Stimulated activated CD4-positive, alpha-beta T cell treated with anti-CD3 and anti-CD28 coated beads, TNF-alpha, amount 100 ng/mL, for 24 hours (primary cell): ENCODE measurements at regions not wholly inside any gene's neighbourhood (a gene's known extent, or its start where the extent isn't known, plus 50 kb on each side); places are given as distances from the start of the nearest gene placed in this dataset.
"Not testable (repeated sequence)": the region's sequence is repeated elsewhere in the genome, so short reads cannot be mapped to it uniquely, and the experiment has no call there.

Experiments used
- DNase-seq, 3 experiments: peaks; one replicate each; pipeline ENCODE4 v3.0.0-alpha.2; 2020; ENCODE audit warnings: low read depth in 3 of 3

DNA sequence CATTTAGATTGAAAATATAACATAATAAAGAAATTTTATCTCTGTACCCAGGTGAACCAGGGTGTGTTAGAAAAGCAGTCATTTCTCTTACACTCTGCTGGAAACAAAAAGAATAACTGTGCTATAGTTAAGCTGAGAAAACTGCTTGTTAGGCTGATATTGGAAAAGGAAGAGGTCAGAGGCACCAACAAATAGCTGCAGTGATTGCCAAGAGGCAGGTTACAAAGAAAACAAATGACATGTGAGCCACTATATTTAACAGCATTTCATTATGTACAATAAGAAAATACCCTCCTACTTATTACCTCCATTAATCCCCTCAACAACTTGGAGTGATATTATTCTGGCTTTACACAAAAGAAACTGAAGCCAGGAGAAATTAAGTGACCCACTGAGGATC, 607.9 kb upstream of the TLE4 start:
- DNase-seq = no peak

DNA sequence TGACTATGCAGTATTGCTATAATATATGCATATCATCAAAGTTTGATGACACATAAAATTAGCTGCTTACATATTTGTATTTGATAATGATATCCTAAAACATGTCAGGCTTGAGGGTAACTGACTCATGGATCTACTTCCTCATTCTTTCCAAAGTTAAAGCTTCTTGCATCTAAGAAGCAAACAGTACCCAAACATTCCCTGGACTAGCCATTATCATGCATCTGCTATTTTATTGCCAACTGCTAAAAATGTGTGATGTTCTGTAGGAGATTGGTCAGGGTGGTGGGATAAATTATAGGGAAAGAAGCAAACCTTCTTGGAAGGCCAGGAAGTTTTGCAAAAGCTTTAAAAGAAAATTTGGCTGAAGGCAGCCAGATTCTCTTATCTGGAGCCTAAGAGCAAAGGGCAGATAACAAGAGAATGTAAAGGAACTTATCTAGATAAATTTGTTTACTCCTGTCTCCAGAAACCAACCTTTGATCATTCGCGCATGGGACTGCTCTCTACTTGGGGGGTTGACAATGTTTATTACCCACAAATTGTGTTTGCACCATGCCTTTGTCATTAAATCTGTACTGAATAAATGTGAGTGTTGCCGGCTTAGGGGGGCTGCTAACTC, 604.1 kb upstream of the TLE4 start:
- DNase-seq = no peak

DNA sequence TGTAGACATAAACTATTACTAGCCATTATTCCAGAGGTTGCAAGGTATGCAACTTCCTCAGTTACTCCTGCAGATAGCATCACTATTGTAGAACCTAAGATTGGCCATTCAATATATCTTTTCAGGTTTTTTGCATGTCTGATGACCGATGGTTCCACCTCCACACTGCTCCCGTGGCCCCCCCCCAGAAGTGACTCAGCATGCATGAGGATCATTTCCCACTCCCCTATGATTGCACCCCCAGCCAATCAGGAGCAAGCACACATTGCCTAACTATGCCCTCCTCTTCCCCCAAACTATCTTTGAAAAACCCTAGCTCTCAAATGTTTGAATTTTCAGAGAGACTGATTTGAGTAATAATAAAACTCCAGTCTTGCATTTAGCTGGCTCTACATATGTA, 601.4 kb upstream of the TLE4 start:
- no peak for DNase-seq

DNA sequence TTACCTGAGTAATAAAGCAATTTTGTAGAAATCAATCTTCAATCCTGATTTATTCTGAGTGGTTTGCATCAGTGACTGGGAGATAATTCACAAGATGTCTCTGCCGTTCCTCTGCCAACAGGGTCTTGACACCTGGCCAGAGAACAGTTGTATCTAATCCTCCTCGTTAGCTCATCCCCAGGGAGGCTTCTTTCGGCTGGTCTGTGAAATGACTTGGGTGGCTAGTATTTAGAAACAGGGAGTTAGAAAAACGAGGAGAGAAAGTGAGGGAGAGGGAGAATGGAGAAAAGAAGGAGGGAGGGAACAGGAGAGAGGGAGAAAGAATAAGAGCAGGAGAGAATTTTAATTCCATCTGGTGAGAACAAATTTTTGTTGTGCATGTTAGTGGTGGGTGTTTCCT, 600.2 kb upstream of the TLE4 start:
- no peak for DNase-seq

DNA sequence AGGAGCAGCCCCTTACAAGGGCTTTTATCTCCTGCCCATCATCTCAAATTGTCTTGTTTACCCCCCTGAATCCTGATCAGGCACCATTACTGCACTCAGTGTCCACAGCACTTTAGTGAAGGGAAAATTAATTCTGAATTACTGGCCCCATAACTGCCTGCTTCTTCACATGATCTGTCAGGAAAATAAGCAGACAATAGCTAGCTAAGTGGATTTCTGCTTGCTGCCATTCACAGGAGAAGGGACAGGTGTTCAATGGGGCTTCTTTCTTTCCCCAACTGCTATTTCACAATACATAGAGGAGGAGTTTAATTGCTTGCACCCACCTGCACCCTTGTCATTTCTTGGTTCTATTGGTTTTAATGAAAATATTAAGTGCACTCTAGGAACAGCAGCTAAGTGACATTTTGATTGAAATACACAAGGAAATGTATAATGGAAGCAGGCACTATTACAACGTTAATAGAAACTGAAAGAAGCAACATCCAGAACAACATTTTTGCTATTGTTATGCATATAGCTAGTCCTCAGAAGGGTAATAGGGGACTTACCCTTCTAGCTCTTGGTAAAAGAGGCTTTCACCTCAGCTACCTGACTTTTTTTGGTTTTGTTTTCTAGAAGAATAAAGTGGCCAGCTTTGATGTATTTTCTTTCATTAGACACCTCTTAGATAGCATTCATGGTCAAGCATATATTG, 599.3 kb upstream of the TLE4 start:
- no peak for DNase-seq

DNA sequence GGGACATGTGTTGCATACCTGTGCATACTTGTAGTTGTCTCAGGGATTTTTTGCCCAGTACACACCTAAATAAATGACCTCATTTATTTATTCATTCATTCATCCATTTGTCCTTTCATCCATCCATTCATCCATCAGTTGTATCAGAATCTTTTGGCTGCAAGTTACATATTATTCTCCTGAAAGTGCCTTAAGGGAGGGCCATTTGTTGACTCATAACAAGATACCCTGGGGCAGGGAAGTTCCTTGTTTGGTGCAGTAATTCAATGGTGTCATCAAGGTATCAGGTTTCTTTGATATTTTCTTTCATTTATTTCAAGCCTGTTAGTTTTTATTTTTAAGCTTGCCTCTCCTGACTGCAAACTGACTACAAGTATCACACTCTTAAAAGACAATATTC, 597.9 kb upstream of the TLE4 start:
- DNase-seq = no peak

DNA sequence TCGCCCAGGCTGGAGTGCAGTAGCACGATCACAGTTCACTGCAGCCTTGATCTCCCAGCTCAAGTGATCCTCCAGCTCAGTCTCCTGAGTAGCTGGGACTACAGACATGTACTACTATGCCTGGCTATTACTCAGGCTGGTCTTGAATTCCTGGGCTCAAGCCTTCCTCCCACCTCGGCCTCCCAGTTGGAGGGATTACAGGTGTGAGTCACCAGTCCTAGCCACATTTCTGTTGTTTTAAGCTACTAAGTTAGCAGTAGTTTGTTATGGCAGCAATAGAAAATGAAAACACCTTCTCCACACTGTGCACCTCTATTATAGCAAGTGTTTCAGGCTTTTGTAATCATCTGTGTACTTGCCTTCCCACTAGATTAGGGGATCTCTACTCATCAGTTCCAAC, 588.9 kb upstream of the TLE4 start:
- no peak for DNase-seq

DNA sequence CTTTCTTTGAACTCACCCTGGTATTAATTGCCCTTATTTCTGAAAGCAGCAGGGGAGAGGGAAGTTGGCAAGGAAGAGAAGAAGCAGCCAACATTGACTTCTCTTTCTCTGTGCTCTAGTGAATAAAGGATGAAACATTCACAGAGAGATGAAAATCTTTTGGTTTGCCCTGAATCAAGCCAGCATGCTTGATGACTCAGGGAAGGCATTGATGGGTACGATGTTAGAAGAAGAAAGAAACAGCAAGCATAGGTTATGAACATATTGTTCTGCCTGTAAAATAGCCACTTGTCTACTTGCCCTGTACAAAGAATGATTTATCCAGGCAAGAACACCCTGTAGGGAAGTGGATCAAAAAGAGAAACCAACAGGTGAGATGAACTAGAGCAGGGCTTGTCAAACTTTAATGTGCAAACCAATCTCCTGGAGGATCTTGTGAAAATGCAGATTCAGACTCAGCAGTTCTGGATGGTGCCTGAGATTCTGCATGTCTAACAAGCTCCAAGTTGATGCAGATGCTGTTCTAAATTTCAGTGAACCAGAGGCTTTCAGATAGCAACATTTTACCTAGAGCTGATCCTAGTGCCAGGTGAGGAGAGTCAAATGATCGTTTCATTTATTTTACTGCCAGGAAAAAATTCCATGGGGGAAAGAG, 586.6 kb upstream of the TLE4 start:
- DNase-seq = no peak

DNA sequence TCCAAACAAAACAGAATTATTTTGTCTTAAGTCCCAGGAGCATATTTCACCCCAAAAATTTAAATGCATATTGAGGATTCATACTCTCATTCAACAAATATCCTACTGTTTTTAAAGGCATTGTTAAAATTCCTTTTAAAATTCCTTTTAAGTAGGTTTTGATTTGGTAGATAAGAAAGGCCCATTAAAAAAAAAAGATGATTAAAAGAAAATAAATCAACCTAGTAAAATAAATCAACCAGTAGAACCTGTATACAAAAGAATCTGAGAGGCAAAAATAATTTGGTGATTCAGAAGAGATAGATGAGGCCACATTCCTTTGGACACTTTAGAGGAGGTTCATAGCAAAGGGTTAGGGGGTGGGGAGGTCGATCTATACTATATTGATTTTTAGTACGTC, 585.3 kb upstream of the TLE4 start:
- DNase-seq = no peak

DNA sequence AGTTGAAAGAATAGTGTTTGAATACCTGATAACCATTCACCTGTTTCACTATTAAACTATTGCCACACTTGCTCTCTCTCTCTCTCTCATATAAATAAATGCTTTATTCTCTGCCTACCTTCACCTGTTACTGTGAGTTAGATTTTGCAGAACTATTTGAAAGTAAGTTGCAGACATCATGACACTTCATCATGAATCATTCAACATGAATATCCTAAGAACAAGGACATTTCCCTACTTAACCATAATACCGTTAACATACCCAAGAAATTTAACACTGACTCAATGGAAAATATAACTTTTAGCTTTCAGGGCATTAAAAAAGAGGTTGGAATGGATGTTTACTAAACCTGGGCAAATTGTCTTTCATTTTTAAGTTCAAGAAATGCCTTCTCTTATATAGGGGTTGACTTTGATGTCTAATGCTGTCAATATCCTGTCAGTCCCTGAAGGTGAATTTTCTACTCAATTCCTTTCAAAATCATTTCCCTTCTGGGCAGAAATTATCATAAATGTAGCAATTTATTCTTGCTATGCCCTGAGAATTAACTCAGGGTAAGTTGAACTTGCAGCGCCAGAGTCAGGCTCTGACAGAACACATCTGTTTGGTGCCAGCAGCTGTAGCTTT, 582.6 kb upstream of the TLE4 start:
- DNase-seq = no peak

DNA sequence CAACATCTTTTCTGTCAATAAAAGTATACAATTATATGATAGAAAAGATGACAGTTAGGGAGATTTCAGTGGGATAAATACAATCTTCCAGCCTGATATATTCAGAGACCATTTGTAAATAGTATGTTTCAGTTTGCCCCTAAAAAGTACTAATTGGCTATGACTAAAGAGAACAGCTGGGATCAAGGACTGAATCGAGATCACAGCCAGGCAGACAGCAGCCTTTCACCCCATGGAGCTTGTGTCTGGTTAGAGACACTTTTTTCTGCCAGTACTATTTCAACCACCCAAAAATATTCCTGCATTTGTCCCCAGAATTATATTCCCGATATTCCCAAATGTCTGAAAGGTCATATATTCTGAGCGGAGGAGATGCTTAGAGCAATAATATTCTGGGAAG, 577.3 kb upstream of the TLE4 start:
- no peak for DNase-seq

DNA sequence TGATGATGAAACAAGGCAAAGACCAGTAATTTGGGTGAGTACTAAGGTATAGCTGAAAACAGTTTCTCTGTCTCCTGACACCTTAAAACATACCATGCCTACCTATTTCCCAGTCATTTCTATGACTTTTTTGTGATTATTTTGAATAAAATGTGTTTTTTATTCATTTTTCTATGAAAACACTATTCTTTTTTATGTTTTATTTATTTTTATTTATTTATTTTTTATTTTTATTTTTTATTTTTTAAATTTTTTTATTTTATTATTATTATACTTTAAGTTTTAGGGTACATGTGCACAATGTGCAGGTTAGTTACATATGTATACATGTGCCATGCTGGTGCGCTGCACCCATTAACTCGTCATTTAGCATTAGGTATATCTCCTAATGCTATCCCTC, 576.8 kb upstream of the TLE4 start:
- DNase-seq = not testable (repeated sequence)

DNA sequence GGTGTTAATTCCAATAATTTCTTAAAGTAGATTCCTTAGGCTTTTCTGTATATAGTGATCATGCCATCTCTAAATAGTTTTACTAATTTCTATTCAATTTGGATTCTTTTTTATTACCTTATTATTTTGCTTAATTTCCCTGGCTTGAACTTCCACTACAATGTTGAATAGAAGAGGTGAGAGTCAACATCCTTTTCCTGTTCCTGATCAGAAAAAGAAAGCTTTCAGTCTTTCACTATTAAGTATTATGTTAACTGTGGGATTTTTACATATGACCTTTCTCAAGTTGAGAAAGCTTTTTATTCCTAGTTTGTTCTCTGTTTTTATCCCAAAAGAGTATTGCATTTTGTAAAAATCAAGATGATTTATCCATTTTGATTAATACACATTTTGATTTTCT, 574.5 kb upstream of the TLE4 start:
- DNase-seq = no peak

DNA sequence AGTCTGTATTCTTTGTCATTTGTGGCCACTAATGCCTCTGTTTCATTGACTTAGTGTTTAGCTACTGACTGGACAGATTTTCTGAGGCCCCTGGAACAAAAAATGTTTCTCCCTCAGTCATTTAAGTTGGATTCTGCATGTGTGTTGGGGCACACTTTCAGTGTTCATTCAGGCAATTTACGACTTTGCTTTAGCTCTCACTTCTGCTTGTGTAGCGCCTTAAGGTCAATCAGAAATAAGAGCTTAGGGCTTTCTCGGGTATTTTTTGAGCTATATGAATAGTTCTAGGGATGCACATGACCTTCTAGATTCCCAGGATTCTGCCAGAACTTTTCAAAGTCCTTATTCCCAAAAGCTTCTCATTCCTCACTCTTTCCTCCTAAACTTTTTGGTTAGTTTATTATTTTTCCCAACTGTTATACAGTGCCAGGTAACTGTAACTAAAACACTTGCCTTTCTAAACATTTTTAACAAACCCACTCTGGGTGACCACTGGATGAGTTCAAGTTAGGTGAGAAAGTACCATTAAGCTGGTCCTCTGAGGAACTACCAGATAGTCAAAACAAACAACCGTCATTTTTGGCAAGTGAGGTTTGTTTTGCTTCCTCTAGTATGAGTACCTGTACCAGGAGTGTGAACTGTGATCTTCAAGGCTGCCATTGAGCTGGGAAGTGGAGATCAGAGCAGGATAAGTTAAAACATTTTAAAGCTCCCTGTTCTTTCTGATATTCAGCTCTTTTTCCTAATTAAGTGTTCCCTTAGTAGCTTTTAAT, 571.3 kb upstream of the TLE4 start:
- DNase-seq = no peak

DNA sequence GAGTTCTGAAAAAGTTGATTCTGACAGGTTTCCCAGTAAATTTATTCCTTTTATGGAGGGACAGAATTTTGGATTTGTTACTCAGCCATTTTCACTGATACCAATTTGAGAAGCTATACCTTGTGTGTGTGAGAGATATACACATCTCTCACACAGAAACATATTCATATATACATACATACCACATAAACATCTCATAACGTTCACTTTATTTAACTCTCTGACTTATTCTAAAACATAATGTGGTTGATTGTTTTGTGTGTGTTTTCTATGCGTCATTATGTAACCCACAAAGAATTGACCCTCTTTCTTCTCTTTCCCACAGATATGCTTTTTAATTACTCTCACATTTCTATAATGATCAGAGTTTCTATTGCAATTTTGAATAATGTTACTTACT, 570.8 kb upstream of the TLE4 start:
- no peak for DNase-seq

DNA sequence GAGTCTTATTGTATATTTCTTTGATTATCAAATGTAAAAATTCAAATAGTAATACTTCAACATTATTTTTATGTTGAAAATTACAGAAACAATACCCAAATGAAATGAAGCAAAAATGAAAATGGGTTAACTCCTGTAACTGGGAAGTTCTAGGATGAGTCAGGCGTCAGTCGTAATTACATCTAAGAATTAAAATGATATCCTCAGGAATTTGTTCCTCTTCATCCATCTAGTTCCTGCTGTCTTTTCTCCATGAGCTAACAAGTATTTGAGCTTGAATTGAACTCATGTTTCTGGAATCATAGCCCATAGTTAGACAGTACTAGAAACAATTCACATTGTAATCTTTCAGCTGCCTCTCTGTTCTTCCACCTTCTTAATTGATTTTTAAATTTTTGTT, 568.3 kb upstream of the TLE4 start:
- no peak for DNase-seq

DNA sequence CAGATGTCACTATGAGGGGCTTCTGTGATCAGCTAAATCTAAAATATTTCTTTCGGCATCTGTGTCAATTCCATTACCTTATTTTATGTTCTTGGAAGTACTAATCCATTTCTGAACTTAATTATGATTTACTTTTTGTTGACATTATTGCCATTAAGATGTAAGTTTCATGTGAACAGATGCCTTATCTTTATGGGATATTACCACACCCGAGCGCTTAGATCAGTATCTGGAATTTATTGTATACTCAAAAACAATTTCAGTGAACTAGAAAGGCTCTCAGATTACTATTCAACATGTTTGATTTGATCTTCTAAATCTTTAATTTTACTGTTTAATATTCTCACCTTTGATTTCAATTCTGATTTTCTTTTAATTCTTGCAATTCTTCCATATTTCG, 567.7 kb upstream of the TLE4 start:
- no peak for DNase-seq

DNA sequence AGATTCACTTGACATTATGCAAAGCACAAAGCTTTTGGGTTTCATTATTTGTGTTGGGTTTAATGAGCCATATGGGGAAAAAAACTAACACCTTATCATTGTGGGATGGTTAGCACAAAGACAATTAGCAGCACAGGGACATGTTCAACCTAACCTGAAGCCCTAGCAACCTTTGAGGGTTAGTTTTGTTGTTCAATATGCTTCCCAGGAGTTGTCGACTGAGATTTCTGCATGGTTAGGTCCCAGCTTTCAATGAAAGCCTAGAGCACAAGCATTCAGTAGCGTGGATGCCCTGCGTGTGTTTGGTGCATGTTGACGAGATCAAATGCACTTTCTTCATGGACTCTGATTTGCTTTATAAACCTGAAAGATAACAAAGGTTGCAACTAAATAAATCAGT, 565.2 kb upstream of the TLE4 start:
- no peak for DNase-seq

DNA sequence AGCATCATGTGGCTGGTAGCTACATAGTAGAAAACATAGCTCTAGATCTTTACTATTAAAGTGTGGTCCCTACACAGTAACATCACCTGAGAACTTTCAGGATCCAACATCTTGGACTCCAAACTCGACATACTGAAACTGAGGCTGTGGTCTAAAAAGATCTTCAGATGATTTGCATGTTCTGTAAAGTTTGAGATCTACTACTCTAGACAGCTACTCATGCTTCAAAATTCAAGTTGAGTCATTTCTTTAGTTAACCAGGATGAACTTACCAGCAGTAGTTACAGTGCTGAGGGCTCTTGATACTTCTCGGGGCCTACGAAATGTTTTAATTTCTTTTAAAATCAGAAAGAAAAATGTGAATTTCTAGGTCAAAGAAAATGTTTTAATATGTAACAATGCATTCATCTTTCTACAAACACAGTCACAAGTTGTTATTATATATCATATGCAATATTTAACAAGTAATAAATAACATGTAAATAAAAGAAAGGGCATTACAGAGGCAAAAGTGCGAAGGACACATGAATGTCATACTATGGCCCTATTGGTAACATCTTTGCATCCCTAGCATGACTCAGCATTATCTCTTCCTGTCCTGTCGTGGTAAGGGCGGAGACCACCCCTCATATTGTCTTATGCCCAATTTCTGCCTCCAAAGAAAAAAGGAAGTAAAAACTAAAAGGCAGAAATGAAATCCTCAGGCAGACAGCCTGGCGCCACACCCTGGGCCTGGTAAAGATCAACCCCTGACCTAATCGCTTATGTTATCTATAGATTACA, 563.9 kb upstream of the TLE4 start:
- no peak for DNase-seq

DNA sequence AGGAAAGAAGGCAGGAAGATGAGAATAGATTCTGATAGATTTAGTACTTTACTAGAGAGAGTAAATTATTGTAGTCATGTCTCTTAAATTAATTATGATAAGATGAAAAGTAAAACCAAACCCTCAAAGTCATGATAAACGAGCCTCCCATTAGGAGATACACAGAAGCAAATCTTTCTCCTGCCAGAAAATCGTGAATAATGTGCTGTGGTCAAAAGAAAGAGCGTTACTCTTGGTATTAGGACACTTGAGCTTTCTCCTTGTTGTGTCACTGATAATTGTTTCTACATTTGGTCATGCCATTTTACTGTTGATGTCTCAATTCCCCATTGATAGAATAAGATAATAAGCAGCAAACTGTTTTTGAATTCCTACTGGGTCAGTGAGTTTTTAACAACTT, 562.8 kb upstream of the TLE4 start:
- DNase-seq = no peak

DNA sequence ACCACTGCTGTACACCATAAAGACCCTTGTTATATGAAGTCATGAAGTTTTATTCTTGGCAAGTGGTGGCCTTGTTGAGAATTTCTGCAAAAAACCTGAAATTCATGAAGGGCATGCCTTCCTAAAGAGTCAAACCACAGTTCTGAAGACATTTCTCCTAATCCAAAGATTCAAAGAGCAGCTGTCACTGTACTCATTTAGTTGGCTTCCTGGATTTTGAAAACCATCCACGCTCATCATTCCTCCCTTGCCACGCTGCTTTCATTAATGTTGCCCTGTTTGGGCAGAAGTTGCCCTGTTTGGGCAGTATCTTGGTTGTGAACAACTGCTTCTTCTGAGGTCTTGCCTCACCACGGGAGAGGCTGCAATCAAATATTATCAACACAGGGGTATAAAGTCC, 560.3 kb upstream of the TLE4 start:
- no peak for DNase-seq

DNA sequence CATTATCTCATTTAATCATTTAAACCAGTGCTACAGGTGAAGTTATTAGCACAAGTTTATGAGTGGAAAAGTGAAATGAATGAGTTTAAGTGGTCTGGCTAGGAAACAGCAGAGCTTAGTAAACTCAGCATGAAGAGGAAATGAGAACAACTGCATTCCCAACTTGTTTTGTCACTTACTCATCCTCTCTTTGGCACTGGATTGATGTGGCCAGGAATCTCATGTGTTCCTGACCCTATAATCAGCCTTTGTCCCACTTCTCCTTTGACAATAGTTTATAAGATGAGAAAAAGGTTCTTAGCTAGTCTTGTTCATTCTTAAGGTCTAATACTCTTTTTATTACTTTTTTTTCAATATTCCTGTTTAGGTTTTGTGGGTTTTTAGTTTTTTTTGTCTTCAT, 559.2 kb upstream of the TLE4 start:
- DNase-seq = no peak
